GM21515 (cell line): ENCODE measurements at regions not wholly inside any gene's neighbourhood (a gene's known extent, or its start where the extent isn't known, plus 50 kb on each side); places are given as distances from the start of the nearest gene placed in this dataset.

Source experiments
- ATAC-seq: cut with Tn5 transposase; IDR thresholded peaks from one replicate; pipeline ENCODE4 v1.9.1; 2021; ENCODE audit not compliant: unreplicated experiment

GRCh38 chr13:74891610-74892009 is 590.4 kb downstream of the TBC1D4 start:
- ATAC-seq: no peak

- no peak for ATAC-seq
Measured at GRCh38 chr13:74889321-74889720, 592.6 kb downstream of the TBC1D4 start.

GRCh38 chr13:74886502-74886901 is 595.5 kb downstream of the TBC1D4 start:
- ATAC-seq: no peak

GRCh38 chr13:74883834-74884233 is 598.1 kb downstream of the TBC1D4 start:
- no peak for ATAC-seq

- no peak for ATAC-seq
Measured at GRCh38 chr13:74871369-74872070, 610.4 kb downstream of the TBC1D4 start.

GRCh38 chr13:74870865-74871264 is 611.1 kb downstream of the TBC1D4 start:
- ATAC-seq: no peak

GRCh38 chr13:74869846-74870245 is 612.1 kb downstream of the TBC1D4 start:
- ATAC-seq: no peak

- no peak for ATAC-seq
Measured at GRCh38 chr13:74868049-74868448, 613.9 kb downstream of the TBC1D4 start.

- no peak for ATAC-seq
Measured at GRCh38 chr13:74867460-74867859, 614.5 kb downstream of the TBC1D4 start.

GRCh38 chr13:74866101-74866500 is 615.9 kb downstream of the TBC1D4 start:
- no peak for ATAC-seq

GRCh38 chr13:74865656-74866055 is 616.3 kb downstream of the TBC1D4 start:
- ATAC-seq: no peak

GRCh38 chr13:74860789-74861188 is 621.2 kb downstream of the TBC1D4 start:
- no peak for ATAC-seq

GRCh38 chr13:74850893-74851292 is 631.1 kb downstream of the TBC1D4 start:
- no peak for ATAC-seq

- ATAC-seq: no peak
Measured at GRCh38 chr13:74847966-74848365, 634.0 kb downstream of the TBC1D4 start.

- ATAC-seq: no peak
Measured at GRCh38 chr13:74845806-74846205, 636.2 kb downstream of the TBC1D4 start.

- ATAC-seq: no peak
Measured at GRCh38 chr13:74841651-74842050, 640.3 kb downstream of the TBC1D4 start.

- ATAC-seq: no peak
Measured at GRCh38 chr13:74841123-74841522, 640.8 kb downstream of the TBC1D4 start.

GRCh38 chr13:74839656-74840055 is 642.3 kb downstream of the TBC1D4 start:
- ATAC-seq: no peak

GRCh38 chr13:74838096-74838495 is 643.9 kb downstream of the TBC1D4 start:
- ATAC-seq: no peak

- ATAC-seq: no peak
Measured at GRCh38 chr13:74836628-74837027, 645.3 kb downstream of the TBC1D4 start.

GRCh38 chr13:74835579-74835978 is 646.4 kb downstream of the TBC1D4 start:
- no peak for ATAC-seq

- ATAC-seq: no peak
Measured at GRCh38 chr13:74825938-74826246, 656.1 kb downstream of the TBC1D4 start.

GRCh38 chr13:74825152-74825937 is 656.6 kb downstream of the TBC1D4 start:
- ATAC-seq: no peak
